ENCODE measurements at regions not wholly inside any gene's neighbourhood (a gene's known extent, or its start where the extent isn't known, plus 50 kb on each side); places are given as distances from the start of the nearest gene placed in this dataset.
"Not testable (repeated sequence)": the region's sequence is repeated elsewhere in the genome, so short reads cannot be mapped to it uniquely, and the experiment has no call there.

DNA sequence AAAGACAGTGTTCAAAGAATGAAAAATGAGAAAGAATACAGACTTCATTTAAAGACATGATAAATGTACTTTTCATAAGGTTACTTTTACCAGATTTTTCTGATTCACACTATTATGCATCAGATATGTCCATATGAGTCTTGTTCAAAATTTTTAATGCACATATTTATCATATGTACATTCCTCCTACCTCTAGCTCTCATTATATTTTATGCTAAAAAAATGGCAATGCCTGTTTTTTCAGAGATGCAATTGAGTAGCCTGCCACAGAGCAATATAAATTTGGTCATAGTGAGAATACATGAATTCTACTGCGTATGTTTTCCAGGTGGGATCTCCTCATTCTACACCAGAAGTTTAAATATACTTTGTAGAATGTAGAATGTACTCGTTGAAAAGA lies 807.0 kb upstream of the SLITRK6 start:
- WGBS, 2 donors, result 25 to 28% methylated on average over 2 of the region's 2 CpGs
- ATAC-seq, result no peak

DNA sequence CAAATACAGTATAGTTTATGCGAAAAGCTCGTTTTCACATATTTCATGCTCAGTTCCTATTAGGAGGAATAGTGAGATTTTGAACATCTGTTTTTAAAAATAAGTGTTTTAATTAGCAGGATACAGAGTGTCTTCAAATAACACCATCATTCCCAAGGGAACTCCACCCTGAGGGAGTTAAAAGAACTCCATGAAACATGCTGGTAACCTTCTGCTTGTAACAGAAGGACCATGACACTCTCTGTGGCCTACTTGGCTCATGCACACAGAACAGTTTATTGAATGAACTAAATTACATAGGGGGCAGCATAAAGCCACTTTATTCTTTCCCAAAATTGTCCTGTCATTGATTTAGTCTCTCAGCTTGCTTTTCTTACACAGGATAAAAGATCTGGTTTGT lies 809.5 kb upstream of the SLITRK6 start:
- Histone ChIP-seq H3K4me3 (no peak overlapping the region), H3K4me1 (no peaks in the 10 kb centered on the region), H3K27ac (no peak overlapping the region), H3K36me3 (replicated peaks in 1 of 2; ENCODE audit: insufficient read depth in 1 of 2, low read depth in 2 of 2) (no peaks in the 10 kb centered on the region), H3K27me3 (no peaks in the 10 kb centered on the region), H3K9me3 (no peaks in the 10 kb centered on the region)
- DNase-seq, result no peak
- intact Hi-C loops (cut with DNase I), result no loop called here
- ATAC-seq, result no peak
- TF ChIP-seq POLR2A (IDR thresholded peaks at IDR 0.05), result no peak
- no peak for TF ChIP-seq CTCF (IDR thresholded peaks at IDR 0.05)
- WGBS, 2 donors, result 62 to 86% methylated on average over 2 of the region's 2 CpGs

More for the DNA sequence above, 807.0 kb upstream of the SLITRK6 start:
- no peak for DNase-seq
- Histone ChIP-seq H3K9me3 (no peaks in the 10 kb centered on the region), H3K4me3 (no peak overlapping the region), H3K27ac (no peak overlapping the region), H3K27me3 (no peaks in the 10 kb centered on the region), H3K36me3 (replicated peaks in 1 of 2; ENCODE audit: insufficient read depth in 1 of 2, low read depth in 2 of 2) (no peaks in the 10 kb centered on the region), H3K4me1 (no peaks in the 10 kb centered on the region)
- TF ChIP-seq POLR2A (IDR thresholded peaks at IDR 0.05), result no peak
- no peak for TF ChIP-seq CTCF (IDR thresholded peaks at IDR 0.05)
- intact Hi-C loops (cut with DNase I), result no loop called here

GRCh38 chr13:86633346-86633745 lies 834.1 kb upstream of the SLITRK6 start:
- 34 to 54% methylated on average over 3 of the region's 3 CpGs for WGBS, 2 donors
- Histone ChIP-seq H3K36me3 (replicated peaks in 1 of 2; ENCODE audit: insufficient read depth in 1 of 2, low read depth in 2 of 2) (no peaks in the 10 kb centered on the region), H3K27ac (no peak overlapping the region), H3K4me3 (no peak overlapping the region), H3K9me3 (no peaks in the 10 kb centered on the region), H3K27me3 (no peaks in the 10 kb centered on the region), H3K4me1 (no peaks in the 10 kb centered on the region)
- DNase-seq, result no peak
- ATAC-seq, result no peak
- TF ChIP-seq POLR2A (IDR thresholded peaks at IDR 0.05) (no peak), CTCF (IDR thresholded peaks at IDR 0.05) (no peak)
- intact Hi-C loops (cut with DNase I), result no loop called here

DNA sequence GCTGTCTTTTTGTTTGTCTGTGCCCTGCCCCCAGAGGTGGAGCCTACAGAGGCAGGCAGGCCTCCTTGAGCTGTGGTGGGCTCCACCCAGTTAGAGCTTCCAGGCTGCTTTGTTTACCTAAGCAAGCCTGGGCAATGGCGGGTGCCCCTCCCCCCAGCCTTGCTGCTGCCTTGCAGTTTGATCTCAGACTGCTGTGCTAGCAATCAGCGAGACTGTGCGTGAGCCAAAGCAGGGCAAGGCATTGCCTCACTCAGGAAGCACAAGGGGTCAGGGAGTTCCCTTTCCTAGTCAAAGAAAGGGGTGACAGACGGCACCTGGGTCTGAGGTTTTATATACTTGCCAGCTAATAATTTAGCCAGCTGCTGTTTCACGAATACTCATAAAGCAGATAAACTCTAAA lies 852.0 kb upstream of the SLITRK6 start:
- intact Hi-C loops (cut with DNase I); H3K27ac ChIP-seq; H3K4me1 ChIP-seq; ATAC-seq; H3K36me3 ChIP-seq (replicated peaks in 1 of 2; ENCODE audit: insufficient read depth in 1 of 2, low read depth in 2 of 2); H3K27me3 ChIP-seq; H3K9me3 ChIP-seq; DNase-seq; H3K4me3 ChIP-seq: not testable (repeated sequence)
- 24 to 48% methylated on average over 4 to 5 of the region's 5 CpGs for WGBS, 2 donors

DNA sequence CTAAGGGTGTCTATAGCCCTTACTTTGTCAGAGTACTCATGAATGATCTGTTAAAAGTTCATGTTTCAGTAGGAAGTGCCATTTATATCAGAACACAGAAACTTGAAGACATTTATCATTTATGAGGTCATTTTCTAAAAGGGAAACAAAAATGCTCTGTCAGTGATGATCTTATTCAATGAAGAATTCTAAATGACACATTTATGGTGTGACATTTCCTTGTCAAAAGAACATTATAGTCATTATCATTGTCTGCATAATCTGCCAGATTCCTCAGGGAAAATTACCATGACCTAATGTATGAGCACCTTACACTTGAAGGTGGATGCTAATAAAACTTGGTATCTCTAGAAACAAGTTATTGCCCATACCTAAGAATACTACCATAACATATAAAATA lies 853.8 kb upstream of the SLITRK6 start:
- Histone ChIP-seq H3K36me3 (replicated peaks in 1 of 2; ENCODE audit: insufficient read depth in 1 of 2, low read depth in 2 of 2) (no peaks in the 10 kb centered on the region), H3K4me1 (no peaks in the 10 kb centered on the region), H3K27me3 (no peaks in the 10 kb centered on the region), H3K27ac (no peak overlapping the region), H3K4me3 (no peak overlapping the region), H3K9me3 (no peaks in the 10 kb centered on the region)
- no peak for TF ChIP-seq CTCF (IDR thresholded peaks at IDR 0.05)
- TF ChIP-seq POLR2A (IDR thresholded peaks at IDR 0.05), result no peak
- intact Hi-C loops (cut with DNase I), result no loop called here
- no peak for ATAC-seq
- no peak for DNase-seq

All from body of pancreas (tissue), 4 donors.